GM18909 (cell line): ENCODE measurements at regions not wholly inside any gene's neighbourhood (a gene's known extent, or its start where the extent isn't known, plus 50 kb on each side); places are given as distances from the start of the nearest gene placed in this dataset.

Source experiments
- ATAC-seq: cut with Tn5 transposase; IDR thresholded peaks from one replicate; pipeline ENCODE4 v1.9.1; 2021; ENCODE audit warnings: mild to moderate bottlenecking; ENCODE audit not compliant: unreplicated experiment, poor library complexity

- no peak for ATAC-seq
Observed at GRCh38 chr3:44070841-44071546, 170.7 kb upstream of the TOPAZ1 start.

GRCh38 chr3:44072601-44073540 lies 168.8 kb upstream of the TOPAZ1 start:
- no peak for ATAC-seq

- ATAC-seq = no peak
Observed at GRCh38 chr3:44074181-44074580, 167.5 kb upstream of the TOPAZ1 start.

GRCh38 chr3:44076221-44076829 lies 165.4 kb upstream of the TOPAZ1 start:
- ATAC-seq = no peak

- ATAC-seq = no peak
Observed at GRCh38 chr3:44077267-44077666, 164.4 kb upstream of the TOPAZ1 start.

GRCh38 chr3:44078863-44079262 lies 162.8 kb upstream of the TOPAZ1 start:
- ATAC-seq = no peak

- no peak for ATAC-seq
Observed at GRCh38 chr3:44079916-44080315, 161.8 kb upstream of the TOPAZ1 start.

- no peak for ATAC-seq
Observed at GRCh38 chr3:44080474-44081072, 161.1 kb upstream of the TOPAZ1 start.

- ATAC-seq = no peak
Observed at GRCh38 chr3:44090036-44090435, 151.7 kb upstream of the TOPAZ1 start.

GRCh38 chr3:44092497-44092896 lies 149.2 kb upstream of the TOPAZ1 start:
- ATAC-seq = no peak

GRCh38 chr3:44093531-44093930 lies 148.2 kb upstream of the TOPAZ1 start:
- ATAC-seq = no peak

GRCh38 chr3:44098656-44099415 lies 142.8 kb upstream of the TOPAZ1 start:
- ATAC-seq = no peak

GRCh38 chr3:44099566-44100297 lies 142.0 kb upstream of the TOPAZ1 start:
- ATAC-seq = no peak

- ATAC-seq = no peak
Observed at GRCh38 chr3:44100298-44100695, 141.4 kb upstream of the TOPAZ1 start.

GRCh38 chr3:44104043-44104442 lies 137.6 kb upstream of the TOPAZ1 start:
- ATAC-seq = no peak

- peak; percentile 84 for ATAC-seq
Observed at GRCh38 chr3:44104668-44105321, 136.9 kb upstream of the TOPAZ1 start.

- no peak for ATAC-seq
Observed at GRCh38 chr3:44105571-44105970, 136.1 kb upstream of the TOPAZ1 start.

GRCh38 chr3:44106756-44107155 lies 134.9 kb upstream of the TOPAZ1 start:
- no peak for ATAC-seq

GRCh38 chr3:44108481-44108880 lies 133.2 kb upstream of the TOPAZ1 start:
- no peak for ATAC-seq
